HG03139 (cell line): ENCODE measurements at regions not wholly inside any gene's neighbourhood (a gene's known extent, or its start where the extent isn't known, plus 50 kb on each side); places are given as distances from the start of the nearest gene placed in this dataset.

Source experiments
- ATAC-seq: cut with Tn5 transposase; IDR thresholded peaks from one replicate; pipeline ENCODE4 v1.9.1; 2021; ENCODE audit not compliant: unreplicated experiment

- no peak for ATAC-seq
Observed at GRCh38 chr1:228917755-228918154, 182.5 kb downstream of the RHOU start.

- no peak for ATAC-seq
Observed at GRCh38 chr1:228918335-228918734, 183.1 kb downstream of the RHOU start.

- no peak for ATAC-seq
Observed at GRCh38 chr1:228919914-228920313, 184.6 kb downstream of the RHOU start.

GRCh38 chr1:228920831-228921230 lies 185.6 kb downstream of the RHOU start:
- no peak for ATAC-seq

- ATAC-seq = no peak
Observed at GRCh38 chr1:228921481-228921880, 186.2 kb downstream of the RHOU start.

- ATAC-seq = no peak
Observed at GRCh38 chr1:228922722-228923376, 187.6 kb downstream of the RHOU start.

- no peak for ATAC-seq
Observed at GRCh38 chr1:228923973-228924686, 188.9 kb downstream of the RHOU start.

- no peak for ATAC-seq
Observed at GRCh38 chr1:228925691-228926090, 190.4 kb downstream of the RHOU start.

GRCh38 chr1:228927421-228927820 lies 192.1 kb downstream of the RHOU start:
- ATAC-seq = no peak

- no peak for ATAC-seq
Observed at GRCh38 chr1:228927946-228928898, 192.9 kb downstream of the RHOU start.

- no peak for ATAC-seq
Observed at GRCh38 chr1:228929476-228930027, 194.3 kb downstream of the RHOU start.

GRCh38 chr1:228930479-228930957 lies 195.2 kb downstream of the RHOU start:
- no peak for ATAC-seq

- no peak for ATAC-seq
Observed at GRCh38 chr1:228933753-228934152, 198.5 kb downstream of the RHOU start.

- ATAC-seq = no peak
Observed at GRCh38 chr1:228935198-228935663, 200.0 kb downstream of the RHOU start.

GRCh38 chr1:228935855-228936727 lies 200.8 kb downstream of the RHOU start:
- no peak for ATAC-seq

- ATAC-seq = no peak
Observed at GRCh38 chr1:228936881-228937280, 201.6 kb downstream of the RHOU start.

- no peak for ATAC-seq
Observed at GRCh38 chr1:228937351-228937750, 202.1 kb downstream of the RHOU start.

GRCh38 chr1:228937851-228938536 lies 202.7 kb downstream of the RHOU start:
- no peak for ATAC-seq

GRCh38 chr1:228938537-228938901 lies 203.2 kb downstream of the RHOU start:
- ATAC-seq = no peak
